ENCODE measurements at regions not wholly inside any gene's neighbourhood (a gene's known extent, or its start where the extent isn't known, plus 50 kb on each side); places are given as distances from the start of the nearest gene placed in this dataset.

GRCh38 chr10:14407567-14407966 is 76.8 kb upstream of the FRMD4A start:
- no peak for TF ChIP-seq POLR2A (IDR thresholded peaks at IDR 0.05)
- TF ChIP-seq, protein P1, sequence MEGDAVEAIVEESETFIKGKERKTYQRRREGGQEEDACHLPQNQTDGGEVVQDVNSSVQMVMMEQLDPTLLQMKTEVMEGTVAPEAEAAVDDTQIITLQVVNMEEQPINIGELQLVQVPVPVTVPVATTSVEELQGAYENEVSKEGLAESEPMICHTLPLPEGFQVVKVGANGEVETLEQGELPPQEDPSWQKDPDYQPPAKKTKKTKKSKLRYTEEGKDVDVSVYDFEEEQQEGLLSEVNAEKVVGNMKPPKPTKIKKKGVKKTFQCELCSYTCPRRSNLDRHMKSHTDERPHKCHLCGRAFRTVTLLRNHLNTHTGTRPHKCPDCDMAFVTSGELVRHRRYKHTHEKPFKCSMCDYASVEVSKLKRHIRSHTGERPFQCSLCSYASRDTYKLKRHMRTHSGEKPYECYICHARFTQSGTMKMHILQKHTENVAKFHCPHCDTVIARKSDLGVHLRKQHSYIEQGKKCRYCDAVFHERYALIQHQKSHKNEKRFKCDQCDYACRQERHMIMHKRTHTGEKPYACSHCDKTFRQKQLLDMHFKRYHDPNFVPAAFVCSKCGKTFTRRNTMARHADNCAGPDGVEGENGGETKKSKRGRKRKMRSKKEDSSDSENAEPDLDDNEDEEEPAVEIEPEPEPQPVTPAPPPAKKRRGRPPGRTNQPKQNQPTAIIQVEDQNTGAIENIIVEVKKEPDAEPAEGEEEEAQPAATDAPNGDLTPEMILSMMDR (IDR thresholded peaks at IDR 0.05), result no peak
- no peak overlapping the region for H3K4me3 ChIP-seq
- WGBS, 4 donors, result 89 to 93% (median 93%) methylated on average over 7 of the region's 7 CpGs
- no peak for DNase-seq
- no peaks in the 10 kb centered on the region for H3K36me3 ChIP-seq
- H3K9me3 ChIP-seq, result no peaks in the 10 kb centered on the region
- ATAC-seq, result no peak
- intact Hi-C loops (cut with DNase I), result no loop called here
- H3K27ac ChIP-seq, result no peak overlapping the region
- peaks cover 0 to 3% (median 0%) of the 10 kb centered on the region in 12 donors for H3K4me1 ChIP-seq
- peaks cover 0 to 16% (median 0%) of the 10 kb centered on the region in 9 donors for H3K27me3 ChIP-seq

GRCh38 chr10:14405076-14406065 is 74.6 kb upstream of the FRMD4A start:
- Histone ChIP-seq H3K27ac (no peak overlapping the region), H3K27me3 (peaks cover 0 to 16% (median 0%) of the 10 kb centered on the region in 9 donors), H3K36me3 (no peaks in the 10 kb centered on the region), H3K4me3 (no peak overlapping the region), H3K9me3 (no peaks in the 10 kb centered on the region), H3K4me1 (peaks cover 0 to 3% (median 0%) of the 10 kb centered on the region in 12 donors)
- intact Hi-C loops (cut with DNase I), result no loop called here
- WGBS, 4 donors, result 64 to 72% (median 67%) methylated on average over 18 of the region's 18 CpGs
- no peak for ATAC-seq
- DNase-seq, result no peak
- TF ChIP-seq, protein P1 (IDR thresholded peaks at IDR 0.05), result no peak
- no peak for TF ChIP-seq POLR2A (IDR thresholded peaks at IDR 0.05)

- H3K4me1 ChIP-seq, result peaks cover 0 to 3% (median 0%) of the 10 kb centered on the region in 12 donors
- H3K36me3 ChIP-seq, result no peaks in the 10 kb centered on the region
- no peak for ATAC-seq
- intact Hi-C loops (cut with DNase I), result no loop called here
- no peak overlapping the region for H3K27ac ChIP-seq
- H3K27me3 ChIP-seq, result peaks cover 0 to 16% (median 0%) of the 10 kb centered on the region in 9 donors
- WGBS, 4 donors, result 67 to 77% (median 74%) methylated on average over 8 of the region's 8 CpGs
- H3K4me3 ChIP-seq, result no peak overlapping the region
- no peak for DNase-seq
- no peaks in the 10 kb centered on the region for H3K9me3 ChIP-seq
- no peak for TF ChIP-seq POLR2A (IDR thresholded peaks at IDR 0.05)
- TF ChIP-seq, protein P1 (IDR thresholded peaks at IDR 0.05), result no peak
Measured at GRCh38 chr10:14403881-14404623, 73.3 kb upstream of the FRMD4A start.

- intact Hi-C loops (cut with DNase I), result no loop called here
- TF ChIP-seq, protein P1 (IDR thresholded peaks at IDR 0.05), result no peak
- no peak for TF ChIP-seq POLR2A (IDR thresholded peaks at IDR 0.05)
- Histone ChIP-seq H3K36me3 (no peaks in the 10 kb centered on the region), H3K4me1 (peaks cover 0 to 3% (median 0%) of the 10 kb centered on the region in 12 donors), H3K27ac (no peak overlapping the region), H3K9me3 (no peaks in the 10 kb centered on the region), H3K27me3 (peaks cover 0 to 16% (median 0%) of the 10 kb centered on the region in 9 donors), H3K4me3 (no peak overlapping the region)
- ATAC-seq, result no peak
- 79 to 88% (median 83%) methylated on average over 6 of the region's 6 CpGs for WGBS, 4 donors
- no peak for DNase-seq
Measured at GRCh38 chr10:14403359-14403758, 72.6 kb upstream of the FRMD4A start.

All from heart left ventricle (tissue), 16 donors.